Spleen (tissue), 11 donors: ENCODE measurements at regions not wholly inside any gene's neighbourhood (a gene's known extent, or its start where the extent isn't known, plus 50 kb on each side); places are given as distances from the start of the nearest gene placed in this dataset.

Experiments used
- DNase-seq: peaks from one replicate; pipeline ENCODE4 v3.0.0-alpha.2; 2020
- H3K27ac ChIP-seq, 8 donors: fragments of 200-600 bp; sonication (generic) in 7 of 8; 1 replicate in 4 of 8; 2 replicates in 4 of 8; pipeline versions ENCODE4 v1.5.0 to v1.8.0; 2016 to 2021; ENCODE audit warnings: inconsistent platforms in 4 of 8, mild to moderate bottlenecking in 4 of 8, moderate library complexity in 1 of 8
- H3K27me3 ChIP-seq, 7 donors: fragments of 200-600 bp; sonication (generic) in 6 of 7; replicated peaks in 1 of 7; 1 replicate in 4 of 7; 2 replicates in 3 of 7; pipeline versions ENCODE4 v1.5.0 to v1.8.0; 2016 to 2021; ENCODE audit warnings: inconsistent platforms in 3 of 7, mild to moderate bottlenecking in 1 of 7
- H3K36me3 ChIP-seq, 6 donors: fragments of 200-600 bp; sonication (generic) in 5 of 6; 1 replicate in 4 of 6; 2 replicates in 2 of 6; pipeline versions ENCODE4 v1.5.0 to v1.8.0; 2016 to 2021; ENCODE audit warnings: inconsistent platforms in 2 of 6
- H3K4me1 ChIP-seq, 6 donors: fragments of 200-600 bp; sonication (generic) in 5 of 6; 1 replicate in 3 of 6; 2 replicates in 3 of 6; pipeline versions ENCODE4 v1.5.0 to v1.8.0; 2016 to 2021; ENCODE audit warnings: inconsistent platforms in 3 of 6
- H3K4me3 ChIP-seq, 8 donors: fragments of 200-600 bp; sonication (generic) in 7 of 8; 1 replicate in 4 of 8; 2 replicates in 4 of 8; pipeline versions ENCODE4 v1.5.0 to v1.8.0; 2016 to 2021; ENCODE audit warnings: inconsistent platforms in 4 of 8, mild to moderate bottlenecking in 4 of 8, moderate library complexity in 2 of 8
- H3K9me3 ChIP-seq, 8 donors: fragments of 200-600 bp; sonication (generic) in 7 of 8; 1 replicate in 4 of 8; 2 replicates in 4 of 8; pipeline versions ENCODE4 v1.5.0 to v1.8.0; 2016 to 2021; ENCODE audit warnings: inconsistent platforms in 4 of 8
- POLR2A ChIP-seq, 3 donors: fragments of 450-650 bp; IDR thresholded peaks; one replicate each; pipeline ENCODE4 v1.5.1; 2017; ENCODE audit warnings: antibody characterized with exemption in 3 of 3, mild to moderate bottlenecking in 1 of 3
- POLR2AphosphoS5 ChIP-seq, 3 donors: sonication (generic); formaldehyde crosslinking; IDR thresholded peaks; one replicate each; pipeline ENCODE4 v1.5.1; 2017; ENCODE audit warnings: antibody characterized with exemption in 3 of 3
- WGBS, 5 donors: extraction: QIAGEN DNeasy Blood & Tissue Kit in 3 of 5; methylation state at CpG; one replicate each; pipeline versions ENCODE4 v1.1.5 to v1.1.7; 2013 to 2018; 5-methylcytosine and 5-hydroxymethylcytosine counted together
- intact Hi-C: fragments of 100-400 bp; cut with DNase I; formaldehyde crosslinking; loops from one replicate; pipeline ENCODE4 v1.15.0; 2023; ENCODE audit warnings: low total_unique reads
- TF ChIP-seq, protein P1 (sequence below), 11 experiments: fragments of 200-600 bp in 7 of 11; fragments of 450-650 bp in 4 of 11; sonication (generic) in 4 of 11; IDR thresholded peaks in 8 of 11; conservative IDR thresholded peaks in 3 of 11; 1 replicate in 7 of 11; 2 replicates in 4 of 11; pipeline versions ENCODE4 v1.4.0 to v1.8.0; 2016 to 2021; ENCODE audit warnings: antibody characterized with exemption in 11 of 11, inconsistent platforms in 4 of 11, mild to moderate bottlenecking in 1 of 11
- donor health status: healthy with polysubstance abuse.
- donor health status: DM: no; HTN: no; CAD: no; lungs with moderate emphysema.
- donor health status: DM: no; HTN: no; CAD: no.
- donor health status: Bipolar disorder and iron deficiency.
- donor health status: healthy.
- donor health status: DM: no; HTN: no; CAD: no.
- donor health status: DM: yes; HTN: yes; CAD: no.

DNA sequence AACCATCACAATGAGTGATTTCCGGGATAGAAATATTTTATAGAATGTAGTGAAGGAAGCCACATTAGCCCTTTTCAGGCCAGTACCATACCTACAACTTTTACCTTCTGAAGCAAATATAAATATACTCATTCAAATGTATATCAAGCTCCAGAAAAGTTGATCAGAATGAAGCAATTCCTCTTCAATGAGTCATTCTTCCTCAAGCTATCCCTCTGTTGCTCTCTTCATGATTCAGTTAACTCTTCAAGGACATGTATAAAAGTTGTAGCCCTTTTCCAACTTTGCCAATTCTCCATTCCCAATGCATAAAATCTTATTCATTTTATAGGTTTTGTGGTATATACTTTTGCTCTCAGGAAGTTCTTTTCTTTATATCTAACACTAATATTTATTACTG lies 242.1 kb upstream of the RGPD4 start:
- no peak for DNase-seq
- Histone ChIP-seq H3K27ac (no peak overlapping the region), H3K4me1 (no peaks in the 10 kb centered on the region), H3K4me3 (no peak overlapping the region), H3K27me3 (no peaks in the 10 kb centered on the region), H3K36me3 (no peaks in the 10 kb centered on the region), H3K9me3 (no peaks in the 10 kb centered on the region)
- intact Hi-C loops, result no loop called here
- WGBS, 5 donors, result 91 to 97% (median 93%) methylated on average over 1 of the region's 1 CpG
- TF ChIP-seq POLR2A (IDR thresholded peaks at IDR 0.05), result no peak
- TF ChIP-seq POLR2AphosphoS5 (IDR thresholded peaks at IDR 0.05), result no peak
- TF ChIP-seq, protein P1, sequence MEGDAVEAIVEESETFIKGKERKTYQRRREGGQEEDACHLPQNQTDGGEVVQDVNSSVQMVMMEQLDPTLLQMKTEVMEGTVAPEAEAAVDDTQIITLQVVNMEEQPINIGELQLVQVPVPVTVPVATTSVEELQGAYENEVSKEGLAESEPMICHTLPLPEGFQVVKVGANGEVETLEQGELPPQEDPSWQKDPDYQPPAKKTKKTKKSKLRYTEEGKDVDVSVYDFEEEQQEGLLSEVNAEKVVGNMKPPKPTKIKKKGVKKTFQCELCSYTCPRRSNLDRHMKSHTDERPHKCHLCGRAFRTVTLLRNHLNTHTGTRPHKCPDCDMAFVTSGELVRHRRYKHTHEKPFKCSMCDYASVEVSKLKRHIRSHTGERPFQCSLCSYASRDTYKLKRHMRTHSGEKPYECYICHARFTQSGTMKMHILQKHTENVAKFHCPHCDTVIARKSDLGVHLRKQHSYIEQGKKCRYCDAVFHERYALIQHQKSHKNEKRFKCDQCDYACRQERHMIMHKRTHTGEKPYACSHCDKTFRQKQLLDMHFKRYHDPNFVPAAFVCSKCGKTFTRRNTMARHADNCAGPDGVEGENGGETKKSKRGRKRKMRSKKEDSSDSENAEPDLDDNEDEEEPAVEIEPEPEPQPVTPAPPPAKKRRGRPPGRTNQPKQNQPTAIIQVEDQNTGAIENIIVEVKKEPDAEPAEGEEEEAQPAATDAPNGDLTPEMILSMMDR (IDR thresholded peaks at IDR 0.05 in 8 of 11, conservative IDR thresholded peaks at IDR 0.05 in 3 of 11), result no peak

DNA sequence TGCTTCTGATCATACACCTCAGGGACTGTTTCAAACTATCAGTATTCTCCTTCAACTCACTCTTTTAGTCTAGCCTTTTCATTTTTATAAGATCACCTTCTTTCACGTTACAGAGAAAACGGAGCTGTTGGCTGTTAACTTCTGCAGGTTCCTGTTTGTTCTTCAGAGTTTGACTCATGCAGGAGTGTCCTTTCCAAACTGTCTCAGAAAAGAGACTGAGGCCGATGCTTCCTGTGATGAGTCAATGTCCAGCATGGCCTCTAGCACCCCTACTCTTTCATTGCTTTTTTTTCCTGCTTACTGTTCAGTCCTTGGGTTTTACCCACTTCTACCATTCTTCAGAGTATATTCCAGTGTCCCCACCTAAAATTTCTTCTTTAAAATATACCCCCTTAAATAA lies 240.8 kb upstream of the RGPD4 start:
- H3K27me3 ChIP-seq, result no peaks in the 10 kb centered on the region
- no peak overlapping the region for H3K27ac ChIP-seq
- 80 to 88% (median 83%) methylated on average over 3 of the region's 3 CpGs for WGBS, 5 donors
- no peaks in the 10 kb centered on the region for H3K36me3 ChIP-seq
- no peaks in the 10 kb centered on the region for H3K9me3 ChIP-seq
- DNase-seq, result no peak
- TF ChIP-seq POLR2AphosphoS5 (IDR thresholded peaks at IDR 0.05), result no peak
- TF ChIP-seq, protein P1 (IDR thresholded peaks at IDR 0.05 in 8 of 11, conservative IDR thresholded peaks at IDR 0.05 in 3 of 11), result no peak
- no peak for TF ChIP-seq POLR2A (IDR thresholded peaks at IDR 0.05)
- intact Hi-C loops, result no loop called here
- no peak overlapping the region for H3K4me3 ChIP-seq
- H3K4me1 ChIP-seq, result no peaks in the 10 kb centered on the region

DNA sequence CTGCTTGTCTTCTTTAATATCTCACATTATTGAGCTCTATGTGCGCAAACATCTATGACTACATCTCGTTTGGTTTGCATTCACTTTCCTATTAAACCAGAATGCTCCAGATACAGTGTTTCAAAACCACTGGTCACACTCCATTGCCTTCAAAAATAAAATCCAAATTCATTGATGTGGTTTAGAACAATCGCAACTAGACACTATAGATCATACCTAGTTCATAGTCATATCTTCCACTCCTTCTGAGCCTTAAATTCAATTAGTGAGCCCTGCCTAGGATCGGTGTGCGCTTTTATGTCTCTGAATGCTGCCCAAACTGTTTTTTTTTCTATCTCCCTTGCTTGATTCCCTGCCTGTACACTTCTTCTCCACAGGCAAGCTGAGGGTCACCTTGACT lies 238.5 kb upstream of the RGPD4 start:
- H3K27me3 ChIP-seq, result no peaks in the 10 kb centered on the region
- no peaks in the 10 kb centered on the region for H3K9me3 ChIP-seq
- H3K4me3 ChIP-seq, result no peak overlapping the region
- intact Hi-C loops, result no loop called here
- DNase-seq, result no peak
- 72 to 91% (median 85%) methylated on average over 5 of the region's 5 CpGs for WGBS, 5 donors
- no peaks in the 10 kb centered on the region for H3K36me3 ChIP-seq
- H3K27ac ChIP-seq, result no peak overlapping the region
- no peaks in the 10 kb centered on the region for H3K4me1 ChIP-seq
- TF ChIP-seq POLR2A (IDR thresholded peaks at IDR 0.05), result no peak
- TF ChIP-seq POLR2AphosphoS5 (IDR thresholded peaks at IDR 0.05), result no peak
- TF ChIP-seq, protein P1 (IDR thresholded peaks at IDR 0.05 in 8 of 11, conservative IDR thresholded peaks at IDR 0.05 in 3 of 11), result no peak

DNA sequence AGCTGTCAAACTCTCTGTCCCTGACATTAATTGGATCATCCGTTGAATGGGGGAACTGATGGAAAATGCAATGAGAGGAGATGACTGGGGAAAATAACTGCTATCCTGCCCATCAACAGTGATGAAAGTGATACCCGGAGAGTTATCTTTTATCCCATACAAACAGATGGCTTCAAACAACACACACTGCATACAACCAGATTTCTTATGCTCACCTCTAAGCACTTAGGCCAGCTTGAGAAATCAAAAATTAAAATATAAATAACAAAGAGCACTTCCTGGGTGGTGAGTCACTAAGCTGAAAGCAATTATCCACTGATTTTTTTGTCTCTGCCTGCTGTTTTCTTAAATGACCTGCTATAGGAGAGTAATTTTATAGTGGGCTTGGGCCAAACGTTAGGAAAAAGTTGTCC lies 237.6 kb upstream of the RGPD4 start:
- Histone ChIP-seq H3K27me3 (no peaks in the 10 kb centered on the region), H3K4me1 (no peaks in the 10 kb centered on the region), H3K9me3 (peaks cover 0 to 5% (median 0%) of the 10 kb centered on the region in 8 donors), H3K27ac (no peak overlapping the region), H3K4me3 (no peak overlapping the region), H3K36me3 (no peaks in the 10 kb centered on the region)
- TF ChIP-seq POLR2A (IDR thresholded peaks at IDR 0.05) (no peak), POLR2AphosphoS5 (IDR thresholded peaks at IDR 0.05) (no peak)
- TF ChIP-seq, protein P1 (IDR thresholded peaks at IDR 0.05 in 8 of 11, conservative IDR thresholded peaks at IDR 0.05 in 3 of 11), result no peak
- no peak for DNase-seq
- 67 to 83% (median 76%) methylated on average over 3 of the region's 3 CpGs for WGBS, 5 donors
- intact Hi-C loops, result no loop called here
